ENCODE measurements at regions not wholly inside any gene's neighbourhood (a gene's known extent, or its start where the extent isn't known, plus 50 kb on each side); places are given as distances from the start of the nearest gene placed in this dataset.

DNA sequence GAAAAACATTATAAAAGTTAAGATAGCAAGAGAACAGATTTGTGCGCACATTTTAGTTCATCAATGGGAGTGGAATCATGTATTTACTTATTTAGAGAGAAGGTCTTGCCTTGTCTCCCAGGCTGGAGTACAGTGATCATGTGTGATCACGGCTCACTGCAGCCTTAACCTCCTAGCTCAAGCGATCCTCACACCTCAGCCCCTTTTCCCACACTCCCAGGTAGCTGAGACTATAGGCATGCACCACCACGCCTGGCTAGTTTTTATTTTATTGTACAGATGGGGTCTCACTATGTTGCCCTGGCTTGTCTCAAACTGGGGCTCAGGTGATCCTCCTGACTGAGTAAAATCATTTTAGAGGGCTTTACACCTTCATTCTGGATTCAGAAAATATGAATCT is 72.3 kb upstream of the ADGRF1 start:
- no peak for TF ChIP-seq CTCF (IDR thresholded peaks at IDR 0.05; ENCODE audit: unreplicated experiment)
- Mint-ChIP-seq H3K27ac (ENCODE audit: low read depth, unreplicated experiment) (no peak overlapping the region), H3K4me3 (ENCODE audit: unreplicated experiment) (no peak overlapping the region), H3K27me3 (ENCODE audit: insufficient read depth, unreplicated experiment) (no peaks in the 10 kb centered on the region), H3K4me1 (ENCODE audit: insufficient read depth, unreplicated experiment) (peaks cover 13% of the 10 kb centered on the region), H3K36me3 (ENCODE audit: insufficient read depth, unreplicated experiment) (no peaks in the 10 kb centered on the region), H3K9me3 (ENCODE audit: unreplicated experiment) (no peaks in the 10 kb centered on the region)
- ChIA-PET POLR2A (no interaction called here), CTCF (no interaction called here)
- intact Hi-C loops (cut with micrococcal nuclease) = no loop called here
- DNase-seq (ENCODE audit: unreplicated experiment) = no peak
- BruUV-seq (replicated peaks) = no TSS peak

DNA sequence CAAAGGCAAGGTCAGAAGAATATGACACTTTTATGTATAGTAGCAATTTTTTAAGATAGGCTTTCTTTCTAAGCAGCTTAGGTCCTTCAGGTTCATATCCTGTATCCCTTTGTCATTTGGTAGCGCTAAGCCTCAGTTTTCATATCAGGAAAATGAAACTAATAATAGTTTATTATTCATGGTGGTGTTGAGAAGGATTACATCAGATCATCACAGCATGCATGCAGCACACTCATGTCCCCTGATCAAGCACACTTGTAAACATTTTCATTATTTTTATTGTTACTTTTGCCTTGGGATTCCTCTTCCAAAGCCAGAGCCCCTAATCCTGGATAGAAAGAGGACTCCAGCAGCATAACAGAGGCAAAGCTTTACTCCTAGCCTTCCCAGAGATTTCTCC is 70.2 kb upstream of the ADGRF1 start:
- H3K4me3 Mint-ChIP-seq (ENCODE audit: unreplicated experiment) = no peak overlapping the region
- H3K36me3 Mint-ChIP-seq (ENCODE audit: insufficient read depth, unreplicated experiment) = no peaks in the 10 kb centered on the region
- BruUV-seq (replicated peaks) = no TSS peak
- CTCF ChIA-PET = no interaction called here
- H3K27ac Mint-ChIP-seq (ENCODE audit: low read depth, unreplicated experiment) = peak overlapping the region; percentile 27
- no peak for TF ChIP-seq CTCF (IDR thresholded peaks at IDR 0.05; ENCODE audit: unreplicated experiment)
- intact Hi-C loops (cut with micrococcal nuclease) = no loop called here
- POLR2A ChIA-PET = interaction anchor here (0.6 kb wide), 1 partner anchor 1194 kb away, joined by 3 read pairs; no protein-coding TSS in a partner anchor
- H3K9me3 Mint-ChIP-seq (ENCODE audit: unreplicated experiment) = no peaks in the 10 kb centered on the region
- DNase-seq (ENCODE audit: unreplicated experiment) = no peak
- H3K4me1 Mint-ChIP-seq (ENCODE audit: insufficient read depth, unreplicated experiment) = peaks cover 13% of the 10 kb centered on the region
- no peaks in the 10 kb centered on the region for H3K27me3 Mint-ChIP-seq (ENCODE audit: insufficient read depth, unreplicated experiment)

DNA sequence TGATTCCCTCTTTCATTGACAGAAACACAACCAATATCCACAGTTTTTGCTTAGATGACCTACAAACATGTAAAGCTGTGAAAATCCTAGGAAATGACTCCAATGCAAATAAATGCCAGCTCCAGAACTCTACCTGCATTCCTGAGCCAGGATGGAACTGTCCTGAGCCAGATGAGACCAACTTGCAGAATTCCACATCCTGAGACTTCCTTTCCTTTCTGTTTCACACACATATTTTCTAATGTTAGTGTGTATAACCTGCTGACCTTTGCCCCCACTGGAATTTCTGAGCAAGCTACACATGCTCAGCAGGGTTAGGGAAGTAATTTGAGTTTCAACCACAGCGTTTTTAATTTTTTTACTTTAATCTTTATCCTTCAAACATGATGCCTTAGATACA is 69.6 kb upstream of the ADGRF1 start:
- no peaks in the 10 kb centered on the region for H3K27me3 Mint-ChIP-seq (ENCODE audit: insufficient read depth, unreplicated experiment)
- ChIA-PET POLR2A (no interaction called here), CTCF (interaction anchor here (1.0 kb wide), 1 partner anchor 198 kb away, joined by 3 read pairs; the partner anchor contains the start of gene TNFRSF21)
- peaks cover 18% of the 10 kb centered on the region for H3K4me1 Mint-ChIP-seq (ENCODE audit: insufficient read depth, unreplicated experiment)
- no peak for TF ChIP-seq CTCF (IDR thresholded peaks at IDR 0.05; ENCODE audit: unreplicated experiment)
- H3K27ac Mint-ChIP-seq (ENCODE audit: low read depth, unreplicated experiment) = peak overlapping the region; percentile 27
- DNase-seq (ENCODE audit: unreplicated experiment) = peak; percentile 26
- H3K4me3 Mint-ChIP-seq (ENCODE audit: unreplicated experiment) = no peak overlapping the region
- BruUV-seq (replicated peaks) = no TSS peak
- intact Hi-C loops (cut with micrococcal nuclease) = no loop called here
- no peaks in the 10 kb centered on the region for H3K36me3 Mint-ChIP-seq (ENCODE audit: insufficient read depth, unreplicated experiment)
- no peaks in the 10 kb centered on the region for H3K9me3 Mint-ChIP-seq (ENCODE audit: unreplicated experiment)

GRCh38 chr6:47109281-47109680 is 67.1 kb upstream of the ADGRF1 start:
- DNase-seq (ENCODE audit: unreplicated experiment) = no peak
- CTCF ChIA-PET = interaction anchor here (1.0 kb wide), 1 partner anchor 11 kb away, joined by 4 read pairs; no protein-coding TSS in a partner anchor
- Mint-ChIP-seq H3K4me1 (ENCODE audit: insufficient read depth, unreplicated experiment) (peaks cover 18% of the 10 kb centered on the region), H3K27ac (ENCODE audit: low read depth, unreplicated experiment) (no peak overlapping the region), H3K36me3 (ENCODE audit: insufficient read depth, unreplicated experiment) (no peaks in the 10 kb centered on the region), H3K27me3 (ENCODE audit: insufficient read depth, unreplicated experiment) (no peaks in the 10 kb centered on the region), H3K9me3 (ENCODE audit: unreplicated experiment) (no peaks in the 10 kb centered on the region), H3K4me3 (ENCODE audit: unreplicated experiment) (no peak overlapping the region)
- no peak for TF ChIP-seq CTCF (IDR thresholded peaks at IDR 0.05; ENCODE audit: unreplicated experiment)
- intact Hi-C loops (cut with micrococcal nuclease) = no loop called here
- POLR2A ChIA-PET = no interaction called here
- no TSS peak for BruUV-seq (replicated peaks)
